SHP77 treated with DMSO at 0.1 percent for 48 hours (cell line): ENCODE measurements at regions not wholly inside any gene's neighbourhood (a gene's known extent, or its start where the extent isn't known, plus 50 kb on each side); places are given as distances from the start of the nearest gene placed in this dataset.
"Not testable (repeated sequence)": the region's sequence is repeated elsewhere in the genome, so short reads cannot be mapped to it uniquely, and the experiment has no call there.

Experiments used
- DNase-seq: peaks from one replicate; lab custom pipeline; 2025; lab: John Stamatoyannopoulos, UW

GRCh38 chr7:68840991-68841390 is 757.3 kb upstream of the AUTS2 start:
- DNase-seq = no peak

- not testable (repeated sequence) for DNase-seq
These were observed 754.3 kb upstream of the AUTS2 start for GRCh38 chr7:68843985-68844384.

- no peak for DNase-seq
These were observed 751.4 kb upstream of the AUTS2 start for GRCh38 chr7:68846811-68847325.

GRCh38 chr7:68853254-68853653 is 745.0 kb upstream of the AUTS2 start:
- no peak for DNase-seq

- no peak for DNase-seq
These were observed 740.7 kb upstream of the AUTS2 start for GRCh38 chr7:68857571-68857970.

- DNase-seq = no peak
These were observed 739.8 kb upstream of the AUTS2 start for GRCh38 chr7:68858497-68858896.

GRCh38 chr7:68861171-68861570 is 737.1 kb upstream of the AUTS2 start:
- no peak for DNase-seq

- DNase-seq = no peak
These were observed 736.0 kb upstream of the AUTS2 start for GRCh38 chr7:68862261-68862660.

- DNase-seq = no peak
These were observed 735.5 kb upstream of the AUTS2 start for GRCh38 chr7:68862736-68863135.

GRCh38 chr7:68865351-68866199 is 732.7 kb upstream of the AUTS2 start:
- no peak for DNase-seq

- no peak for DNase-seq
These were observed 732.1 kb upstream of the AUTS2 start for GRCh38 chr7:68866200-68866570.

- not testable (repeated sequence) for DNase-seq
These were observed 731.6 kb upstream of the AUTS2 start for GRCh38 chr7:68866721-68867120.

- DNase-seq = no peak
These were observed 729.3 kb upstream of the AUTS2 start for GRCh38 chr7:68868978-68869377.

- no peak for DNase-seq
These were observed 724.7 kb upstream of the AUTS2 start for GRCh38 chr7:68873616-68874015.

GRCh38 chr7:68875857-68876256 is 722.4 kb upstream of the AUTS2 start:
- no peak for DNase-seq

GRCh38 chr7:68887116-68887515 is 711.2 kb upstream of the AUTS2 start:
- DNase-seq = not testable (repeated sequence)

- DNase-seq = no peak
These were observed 709.3 kb upstream of the AUTS2 start for GRCh38 chr7:68888971-68889385.

- no peak for DNase-seq
These were observed 706.0 kb upstream of the AUTS2 start for GRCh38 chr7:68892236-68892635.

GRCh38 chr7:68893411-68893810 is 704.9 kb upstream of the AUTS2 start:
- no peak for DNase-seq

- DNase-seq = not testable (repeated sequence)
These were observed 699.1 kb upstream of the AUTS2 start for GRCh38 chr7:68899156-68899555.

- DNase-seq = no peak
These were observed 698.2 kb upstream of the AUTS2 start for GRCh38 chr7:68900096-68900495.

GRCh38 chr7:68904630-68905029 is 693.6 kb upstream of the AUTS2 start:
- no peak for DNase-seq

- no peak for DNase-seq
These were observed 686.5 kb upstream of the AUTS2 start for GRCh38 chr7:68911754-68912153.

GRCh38 chr7:68914006-68914405 is 684.3 kb upstream of the AUTS2 start:
- DNase-seq = no peak
